ENCODE measurements at regions not wholly inside any gene's neighbourhood (a gene's known extent, or its start where the extent isn't known, plus 50 kb on each side); places are given as distances from the start of the nearest gene placed in this dataset.

DNA sequence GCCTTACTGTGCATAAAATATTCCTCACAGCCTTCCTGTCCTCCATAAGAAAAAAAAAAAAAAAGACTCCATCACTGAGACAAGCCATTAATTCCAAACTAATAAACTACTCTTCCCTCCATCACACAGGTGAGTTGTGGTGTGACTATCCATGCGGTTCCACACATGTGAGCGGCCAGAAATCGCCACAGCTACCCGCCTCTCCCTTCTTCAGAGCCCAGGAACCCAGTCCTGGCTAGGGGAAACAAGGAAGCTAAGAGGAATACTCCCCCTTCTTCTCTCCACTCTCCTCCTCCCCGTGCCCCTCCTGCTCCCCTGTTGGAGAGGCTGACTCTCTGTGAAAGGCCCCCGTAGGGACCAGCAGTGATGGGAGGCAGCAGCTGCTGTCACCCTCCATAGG is 128.6 kb upstream of the ARID1B start:
- FAIRE-seq (no peak), DNase-seq (ENCODE audit: low read depth in 1 of 2, low spot score in 1 of 2) (no peak), ATAC-seq (no peak)
- no peaks in the 10 kb centered on the region for H3K9me3 ChIP-seq
- no peak overlapping the region for H3K4me3 ChIP-seq
- 77% methylated on average over 5 of the region's 6 CpGs for WGBS (ENCODE audit: missing lambda C conversion rate)
- H3K4me1 ChIP-seq: no peaks in the 10 kb centered on the region
- H3K27ac ChIP-seq: no peak overlapping the region
- CTCF ChIA-PET: no interaction called here
- POLR2A ChIA-PET: no interaction called here
- H3K4me2 ChIP-seq: no peak overlapping the region
- no peak for TF ChIP-seq JUNB (IDR thresholded peaks at IDR 0.05)
- TF ChIP-seq FOSL2 (IDR thresholded peaks at IDR 0.05): no peak
- no peak for TF ChIP-seq FOSL2 (CRISPR knock-in tag; IDR thresholded peaks at IDR 0.05)
- no peak for TF ChIP-seq ZFP36 (IDR thresholded peaks at IDR 0.05; ENCODE audit: borderline replicate concordance, partially characterized antibody)
- no peak for TF ChIP-seq CBX8 (IDR thresholded peaks at IDR 0.05)
- no peak for TF ChIP-seq HOXB13 (CRISPR knock-in tag; IDR thresholded peaks at IDR 0.05; ENCODE audit: low read depth)
- TF ChIP-seq CTCF (IDR thresholded peaks at IDR 0.05): no peak

DNA sequence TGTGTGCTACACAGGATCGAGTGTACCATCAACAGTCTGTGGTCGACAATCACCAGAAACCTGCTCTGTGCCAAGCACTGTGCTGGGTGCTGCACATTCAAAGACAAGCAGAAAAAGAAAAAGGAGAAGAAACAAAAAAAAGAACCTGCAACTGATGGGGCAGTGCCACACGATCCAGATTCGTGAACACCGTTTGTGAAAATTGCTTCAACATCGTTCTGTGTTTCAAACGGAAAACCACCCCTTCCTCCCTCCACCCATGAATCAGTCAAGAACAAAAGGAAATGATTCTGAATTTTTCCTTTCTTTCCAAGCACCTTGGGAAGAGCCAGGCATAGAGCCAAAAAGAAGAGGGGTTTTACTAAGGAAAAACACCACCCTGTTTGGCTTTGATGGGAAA is 129.2 kb upstream of the ARID1B start:
- FAIRE-seq: no peak

GRCh38 chr6:156647140-156647784 is 129.9 kb upstream of the ARID1B start:
- Histone ChIP-seq H3K4me1 (no peaks in the 10 kb centered on the region), H3K4me3 (no peak overlapping the region), H3K27ac (no peak overlapping the region), H3K4me2 (no peak overlapping the region), H3K9me3 (no peaks in the 10 kb centered on the region)
- ChIA-PET CTCF (no interaction called here), POLR2A (no interaction called here)
- TF ChIP-seq, protein P1, sequence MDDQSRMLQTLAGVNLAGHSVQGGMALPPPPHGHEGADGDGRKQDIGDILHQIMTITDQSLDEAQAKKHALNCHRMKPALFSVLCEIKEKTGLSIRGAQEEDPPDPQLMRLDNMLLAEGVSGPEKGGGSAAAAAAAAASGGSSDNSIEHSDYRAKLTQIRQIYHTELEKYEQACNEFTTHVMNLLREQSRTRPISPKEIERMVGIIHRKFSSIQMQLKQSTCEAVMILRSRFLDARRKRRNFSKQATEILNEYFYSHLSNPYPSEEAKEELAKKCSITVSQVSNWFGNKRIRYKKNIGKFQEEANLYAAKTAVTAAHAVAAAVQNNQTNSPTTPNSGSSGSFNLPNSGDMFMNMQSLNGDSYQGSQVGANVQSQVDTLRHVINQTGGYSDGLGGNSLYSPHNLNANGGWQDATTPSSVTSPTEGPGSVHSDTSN (IDR thresholded peaks at IDR 0.05): no peak
- no peak for ATAC-seq
- 48% methylated on average over 9 of the region's 9 CpGs for WGBS (ENCODE audit: missing lambda C conversion rate)
- no peak for DNase-seq (ENCODE audit: low read depth in 1 of 2, low spot score in 1 of 2)
- no peak for FAIRE-seq

More for the DNA sequence above, 129.2 kb upstream of the ARID1B start:
- TF ChIP-seq EP300 (IDR thresholded peaks at IDR 0.05): no peak
- no peak for TF ChIP-seq HOXB5 (CRISPR knock-in tag; IDR thresholded peaks at IDR 0.05)
- no peak for TF ChIP-seq JUN (IDR thresholded peaks at IDR 0.05)
- Histone ChIP-seq H3K4me1 (no peaks in the 10 kb centered on the region), H3K4me3 (no peak overlapping the region), H3K9me3 (no peaks in the 10 kb centered on the region), H3K4me2 (no peak overlapping the region), H3K27ac (no peak overlapping the region)
- CTCF ChIA-PET: no interaction called here
- ATAC-seq: no peak
- POLR2A ChIA-PET: no interaction called here
- WGBS (ENCODE audit: missing lambda C conversion rate): 48% methylated on average over 7 of the region's 7 CpGs
- DNase-seq (ENCODE audit: low read depth in 1 of 2, low spot score in 1 of 2): no peak

DNA sequence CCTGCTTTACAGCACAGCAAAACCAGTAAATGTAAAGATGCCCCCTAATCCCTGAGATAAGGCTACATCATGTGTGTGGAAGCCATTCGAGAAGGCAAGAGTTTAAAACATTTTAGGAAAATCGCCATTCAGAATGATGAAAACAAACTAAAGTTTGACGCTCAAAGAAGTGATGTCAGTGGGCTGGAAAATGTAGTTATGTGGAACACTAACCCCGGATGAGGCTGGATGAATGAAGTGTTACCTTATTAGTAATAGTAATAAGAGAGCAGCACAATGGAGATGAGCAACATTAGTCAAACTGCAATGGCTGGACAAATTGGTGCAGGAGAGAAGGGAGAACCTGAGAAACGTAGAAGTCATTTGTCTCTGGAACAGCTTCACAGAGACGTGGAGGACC is 130.7 kb upstream of the ARID1B start:
- Histone ChIP-seq H3K9me3 (no peaks in the 10 kb centered on the region), H3K4me1 (no peaks in the 10 kb centered on the region), H3K4me2 (no peak overlapping the region), H3K4me3 (no peak overlapping the region), H3K27ac (no peak overlapping the region)
- DNase-seq (ENCODE audit: low read depth in 1 of 2, low spot score in 1 of 2) (no peak), ATAC-seq (no peak), FAIRE-seq (no peak)
- WGBS (ENCODE audit: missing lambda C conversion rate): 59% methylated on average over 6 of the region's 6 CpGs
- ChIA-PET POLR2A (no interaction called here), CTCF (no interaction called here)
- TF ChIP-seq BHLHE40 (IDR thresholded peaks at IDR 0.05; ENCODE audit: low read depth, low read length) (no peak), ZFP36 (IDR thresholded peaks at IDR 0.05; ENCODE audit: borderline replicate concordance, partially characterized antibody) (no peak), EHF (CRISPR knock-in tag; IDR thresholded peaks at IDR 0.05) (no peak), FOSL2 (IDR thresholded peaks at IDR 0.05) (no peak), FOSL2 (CRISPR knock-in tag; IDR thresholded peaks at IDR 0.05) (no peak)

- POLR2A ChIA-PET: no interaction called here
- 66% methylated on average over 5 of the region's 5 CpGs for WGBS (ENCODE audit: missing lambda C conversion rate)
- no peak overlapping the region for H3K4me3 ChIP-seq
- H3K4me1 ChIP-seq: no peaks in the 10 kb centered on the region
- FAIRE-seq: no peak
- no peaks in the 10 kb centered on the region for H3K9me3 ChIP-seq
- H3K4me2 ChIP-seq: no peak overlapping the region
- ATAC-seq: no peak
- CTCF ChIA-PET: no interaction called here
- no peak overlapping the region for H3K27ac ChIP-seq
- TF ChIP-seq MYC (IDR thresholded peaks at IDR 0.05; ENCODE audit: borderline replicate concordance, low read length) (no peak), NR3C1 (IDR thresholded peaks at IDR 0.05) (no peak), EP300 (IDR thresholded peaks at IDR 0.05) (no peak), MAFK (IDR thresholded peaks at IDR 0.05; ENCODE audit: partially characterized antibody) (no peak), ZNF302 (CRISPR knock-in tag; IDR thresholded peaks at IDR 0.05) (no peak), NFE2L2 (conservative IDR thresholded peaks at IDR 0.05; ENCODE audit: low read length) (no peak), EHMT2 (IDR thresholded peaks at IDR 0.05; ENCODE audit: low read depth) (no peak), CTCF (IDR thresholded peaks at IDR 0.05) (no peak), CHD2 (IDR thresholded peaks at IDR 0.05; ENCODE audit: low read length, partially characterized antibody) (no peak), MAZ (IDR thresholded peaks at IDR 0.05; ENCODE audit: borderline replicate concordance, low read depth, low read length) (no peak)
- TF ChIP-seq, protein P2, sequence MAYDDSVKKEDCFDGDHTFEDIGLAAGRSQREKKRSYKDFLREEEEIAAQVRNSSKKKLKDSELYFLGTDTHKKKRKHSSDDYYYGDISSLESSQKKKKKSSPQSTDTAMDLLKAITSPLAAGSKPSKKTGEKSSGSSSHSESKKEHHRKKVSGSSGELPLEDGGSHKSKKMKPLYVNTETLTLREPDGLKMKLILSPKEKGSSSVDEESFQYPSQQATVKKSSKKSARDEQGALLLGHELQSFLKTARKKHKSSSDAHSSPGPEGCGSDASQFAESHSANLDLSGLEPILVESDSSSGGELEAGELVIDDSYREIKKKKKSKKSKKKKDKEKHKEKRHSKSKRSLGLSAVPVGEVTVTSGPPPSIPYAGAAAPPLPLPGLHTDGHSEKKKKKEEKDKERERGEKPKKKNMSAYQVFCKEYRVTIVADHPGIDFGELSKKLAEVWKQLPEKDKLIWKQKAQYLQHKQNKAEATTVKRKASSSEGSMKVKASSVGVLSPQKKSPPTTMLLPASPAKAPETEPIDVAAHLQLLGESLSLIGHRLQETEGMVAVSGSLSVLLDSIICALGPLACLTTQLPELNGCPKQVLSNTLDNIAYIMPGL (CRISPR knock-in tag; IDR thresholded peaks at IDR 0.05; ENCODE audit: borderline replicate concordance): no peak
- no peak for DNase-seq (ENCODE audit: low read depth in 1 of 2, low spot score in 1 of 2)
These were observed 132.1 kb upstream of the ARID1B start for GRCh38 chr6:156645097-156645496.

Measured in A549 (cell line).